A549 (cell line): ENCODE measurements at regions not wholly inside any gene's neighbourhood (a gene's known extent, or its start where the extent isn't known, plus 50 kb on each side); places are given as distances from the start of the nearest gene placed in this dataset.

Experiments
- FOXS1 ChIP-seq: fragments of 250-450 bp; sonication (Bioruptor Pico); IDR thresholded peaks from 2 replicates; pipeline ENCODE4 v1.5.0; 2020; ENCODE audit warnings: mild to moderate bottlenecking, moderate library complexity
- REST ChIP-seq: fragments of 200-600 bp; sonication (generic); IDR thresholded peaks from 2 replicates; pipeline ENCODE4 v1.6.1; 2016; ENCODE audit warnings: antibody characterized with exemption, mild to moderate bottlenecking, moderate library complexity
- TF ChIP-seq, protein P1 (sequence below): fragments of >200 bp; sonication (Bioruptor Twin); formaldehyde crosslinking; IDR thresholded peaks from 3 replicates; pipeline ENCODE4 v1.5.1; 2016

GRCh38 chr10:121268363-121268762 is 329.9 kb downstream of the FGFR2 start:
- no peak for TF ChIP-seq FOXS1 (CRISPR knock-in tag)
- TF ChIP-seq, protein P1, sequence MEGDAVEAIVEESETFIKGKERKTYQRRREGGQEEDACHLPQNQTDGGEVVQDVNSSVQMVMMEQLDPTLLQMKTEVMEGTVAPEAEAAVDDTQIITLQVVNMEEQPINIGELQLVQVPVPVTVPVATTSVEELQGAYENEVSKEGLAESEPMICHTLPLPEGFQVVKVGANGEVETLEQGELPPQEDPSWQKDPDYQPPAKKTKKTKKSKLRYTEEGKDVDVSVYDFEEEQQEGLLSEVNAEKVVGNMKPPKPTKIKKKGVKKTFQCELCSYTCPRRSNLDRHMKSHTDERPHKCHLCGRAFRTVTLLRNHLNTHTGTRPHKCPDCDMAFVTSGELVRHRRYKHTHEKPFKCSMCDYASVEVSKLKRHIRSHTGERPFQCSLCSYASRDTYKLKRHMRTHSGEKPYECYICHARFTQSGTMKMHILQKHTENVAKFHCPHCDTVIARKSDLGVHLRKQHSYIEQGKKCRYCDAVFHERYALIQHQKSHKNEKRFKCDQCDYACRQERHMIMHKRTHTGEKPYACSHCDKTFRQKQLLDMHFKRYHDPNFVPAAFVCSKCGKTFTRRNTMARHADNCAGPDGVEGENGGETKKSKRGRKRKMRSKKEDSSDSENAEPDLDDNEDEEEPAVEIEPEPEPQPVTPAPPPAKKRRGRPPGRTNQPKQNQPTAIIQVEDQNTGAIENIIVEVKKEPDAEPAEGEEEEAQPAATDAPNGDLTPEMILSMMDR = no peak
- no peak for TF ChIP-seq REST
